HepG2 (cell line): ENCODE measurements at regions not wholly inside any gene's neighbourhood (a gene's known extent, or its start where the extent isn't known, plus 50 kb on each side); places are given as distances from the start of the nearest gene placed in this dataset.

Experiments used
- ATAC-seq: fragments of 200-7000 bp; cut with Tn5 transposase; 3 replicates; pipeline ENCODE4 v1.9.1; 2020; ENCODE audit warnings: mild to moderate bottlenecking, moderate library complexity
- BruUV-seq: library from RNA; stranded (reverse); fragments of 400-500 nt; replicated peaks from 2 replicates; lab custom pipeline; 2021; lab: Mats Ljungman, UMichigan
- CTCF ChIA-PET: fragments of 300-600 bp; formaldehyde crosslinking; extraction: SDS; loops from one replicate; lab custom pipeline; 2021; ENCODE audit warnings: low total read pairs, inconsistent platforms, low intra/inter-chr PET ratio; lab: Yijun Ruan, JAX
- POLR2A ChIA-PET: fragments of 350-600 bp; sonication (Branson Sonifier 250); formaldehyde crosslinking; loops from one replicate; lab custom pipeline; 2020; ENCODE audit warnings: antibody characterized with exemption, inconsistent platforms; lab: Yijun Ruan, JAX
- DNase-seq: peaks from one replicate; pipeline ENCODE4 v3.0.0-alpha.2; 2015; ENCODE audit warnings: low spot score
- FAIRE-seq: peaks from 3 replicates; lab custom pipeline; 2011; peaks lifted over from hg19 to GRCh38; lab: Jason Lieb, UNC
- H2AFZ ChIP-seq: one replicate; pipeline ENCODE4 v1.6.1; 2011; ENCODE audit warnings: low read length, inconsistent platforms
- H3K27ac ChIP-seq: fragments of 300-600 bp; 3 replicates; pipeline ENCODE4 v1.8.0; 2011; ENCODE audit warnings: mixed run types, mild to moderate bottlenecking, mixed read lengths, low read length, inconsistent platforms; ENCODE audit not compliant: insufficient read depth; ENCODE audit errors: extremely low read length
- H3K27me3 ChIP-seq, 2 experiments: fragments of 200-600 bp in 1 of 2; 2 replicates in 1 of 2; 3 replicates in 1 of 2; pipeline versions ENCODE4 v1.6.0 to v1.8.0; 2011; ENCODE audit warnings: low read length in 2 of 2, mild to moderate bottlenecking in 2 of 2, moderate library complexity in 2 of 2, inconsistent platforms in 1 of 2; ENCODE audit not compliant: insufficient read depth in 2 of 2, control insufficient read depth in 1 of 2
- H3K36me3 ChIP-seq, 2 experiments: fragments of 200-600 bp in 1 of 2; replicated peaks in 1 of 2; 2 replicates in 1 of 2; 3 replicates in 1 of 2; pipeline versions ENCODE4 v1.5.1 to v1.8.0; 2011; ENCODE audit warnings: low read length in 2 of 2, inconsistent platforms in 1 of 2; ENCODE audit not compliant: insufficient read depth in 2 of 2, control insufficient read depth in 1 of 2
- H3K4me1 ChIP-seq: 2 replicates; pipeline ENCODE4 v1.5.1; 2012; ENCODE audit warnings: low read length, inconsistent platforms; ENCODE audit not compliant: insufficient read depth
- H3K4me2 ChIP-seq: 2 replicates; pipeline ENCODE4 v1.6.0; 2011; ENCODE audit warnings: low read depth, low read length, inconsistent platforms
- H3K4me3 ChIP-seq, 3 experiments: fragments of 200-600 bp in 1 of 3; sonication (generic), shearing (Covaris generic) in 1 of 3; replicated peaks in 1 of 3; 2 replicates each; pipeline ENCODE4 v1.5.1; 2011 to 2016; ENCODE audit warnings: low read length in 3 of 3, inconsistent platforms in 2 of 3, low read depth in 2 of 3, mild to moderate bottlenecking in 2 of 3, control low read depth in 1 of 3, mixed read lengths in 1 of 3; ENCODE audit not compliant: insufficient read depth in 1 of 3
- H3K79me2 ChIP-seq: one replicate; pipeline ENCODE4 v1.6.1; 2011; ENCODE audit warnings: low read length, inconsistent platforms; ENCODE audit not compliant: insufficient read depth
- H3K9ac ChIP-seq: 2 replicates; pipeline ENCODE4 v1.6.0; 2011; ENCODE audit warnings: mild to moderate bottlenecking, low read depth, low read length, inconsistent platforms; ENCODE audit not compliant: insufficient read depth
- H3K9me3 ChIP-seq: 2 replicates; pipeline ENCODE4 v1.5.1; 2012; ENCODE audit warnings: mild to moderate bottlenecking, low read length
- H4K20me1 ChIP-seq: 2 replicates; pipeline ENCODE4 v1.6.0; 2011; ENCODE audit warnings: inconsistent platforms, mild to moderate bottlenecking, low read length, moderate library complexity; ENCODE audit not compliant: insufficient read depth
- CCDC6 ChIP-seq: sonication (generic); formaldehyde crosslinking; IDR thresholded peaks from 2 replicates; pipeline ENCODE4 v1.8.1; 2022; ENCODE audit warnings: mild to moderate bottlenecking, missing genetic modification reagents, moderate library complexity
- CHD2 ChIP-seq: IDR thresholded peaks from 2 replicates; pipeline ENCODE4 v1.6.1; 2011; ENCODE audit warnings: low read depth, low read length, improper control_type of control experiment
- ELF3 ChIP-seq: IDR thresholded peaks from 2 replicates; pipeline ENCODE4 v1.6.1; 2016; ENCODE audit warnings: missing genetic modification reagents, missing compliant biosample characterization
- ERF ChIP-seq: IDR thresholded peaks from 2 replicates; pipeline ENCODE4 v1.6.1; 2018; ENCODE audit warnings: missing biosample characterization, missing genetic modification reagents
- HOXA9 ChIP-seq: sonication (generic); formaldehyde crosslinking; IDR thresholded peaks from 2 replicates; pipeline ENCODE4 v1.8.1; 2022; ENCODE audit warnings: missing genetic modification reagents, mild to moderate bottlenecking, moderate library complexity, borderline replicate concordance
- MAF1 ChIP-seq: sonication (generic); formaldehyde crosslinking; IDR thresholded peaks from 2 replicates; pipeline ENCODE4 v1.5.0; 2020; ENCODE audit warnings: missing genetic modification reagents, borderline replicate concordance
- U2AF1 ChIP-seq: fragments of 200-400 bp; formaldehyde crosslinking; optimal IDR thresholded peaks from 2 replicates; pipeline ENCODE3; 2017; ENCODE audit warnings: mild to moderate bottlenecking, low read depth, low read length
- ZC3H13 ChIP-seq: sonication (generic); formaldehyde crosslinking; IDR thresholded peaks from 2 replicates; pipeline ENCODE4 v1.8.1; 2023; ENCODE audit warnings: mild to moderate bottlenecking, missing genetic modification reagents, moderate library complexity
- ZFP41 ChIP-seq: sonication (generic); formaldehyde crosslinking; IDR thresholded peaks from 2 replicates; pipeline ENCODE4 v1.4.0; 2020; ENCODE audit warnings: mild to moderate bottlenecking, missing genetic modification reagents, borderline replicate concordance
- ZFYVE20 ChIP-seq: sonication (generic); formaldehyde crosslinking; IDR thresholded peaks from 2 replicates; pipeline ENCODE4 v1.8.0; 2023; ENCODE audit warnings: low read depth, mild to moderate bottlenecking, moderate library complexity, missing genetic modification reagents, borderline replicate concordance
- ZNF17 ChIP-seq: sonication (generic); formaldehyde crosslinking; IDR thresholded peaks from 2 replicates; pipeline ENCODE4 v1.5.0; 2020; ENCODE audit warnings: mild to moderate bottlenecking, missing genetic modification reagents
- ZNF318 ChIP-seq: sonication (generic); formaldehyde crosslinking; IDR thresholded peaks from 2 replicates; pipeline ENCODE4 v1.4.0; 2020; ENCODE audit warnings: mild to moderate bottlenecking, missing genetic modification reagents
- ZNF800 ChIP-seq: sonication (generic); formaldehyde crosslinking; IDR thresholded peaks from 2 replicates; pipeline ENCODE4 v1.4.0; 2020; ENCODE audit warnings: missing genetic modification reagents
- WGBS: methylation state at CpG from one replicate; pipeline ENCODE4 v1.1.6; 2017; ENCODE audit warnings: low lambda C conversion rate; 5-methylcytosine and 5-hydroxymethylcytosine counted together
- in situ Hi-C: cut with HindIII; loops from 2 replicates; pipeline ENCODE4 v1.10.0; 2017; ENCODE audit warnings: low pct_unique_long_range_greater_than_20kb; ENCODE audit not compliant: extremely low pct_ligation_motif_present
- intact Hi-C: fragments of 100-400 bp; cut with micrococcal nuclease; formaldehyde crosslinking; loops from one replicate; pipeline ENCODE4 v1.10.0; 2022; ENCODE audit not compliant: unreplicated experiment
- TF ChIP-seq, protein P1 (sequence below): sonication (generic); formaldehyde crosslinking; IDR thresholded peaks from 2 replicates; pipeline ENCODE4 v1.4.0; 2020; ENCODE audit warnings: missing genetic modification reagents, borderline replicate concordance

- DNase-seq (no peak), ATAC-seq (no peak), FAIRE-seq (no peak)
- 52% methylated on average over 4 of the region's 4 CpGs for WGBS
- Histone ChIP-seq H3K79me2 (no peaks in the 10 kb centered on the region), H3K4me2 (no peak overlapping the region), H3K4me3 (no peak overlapping the region), H3K9ac (no peak overlapping the region), H2AFZ (no peak overlapping the region), H3K9me3 (peaks cover 90% of the 10 kb centered on the region), H3K27ac (no peak overlapping the region), H3K36me3 (no peaks in the 10 kb centered on the region), H4K20me1 (no peaks in the 10 kb centered on the region), H3K4me1 (no peaks in the 10 kb centered on the region), H3K27me3 (no peaks in the 10 kb centered on the region)
- ChIA-PET CTCF (no interaction called here), POLR2A (no interaction called here)
- BruUV-seq, result no TSS peak
- in situ Hi-C loops, result no loop called here
- intact Hi-C loops, result no loop called here
- TF ChIP-seq ELF3 (CRISPR knock-in tag), result no peak
- TF ChIP-seq MAF1 (CRISPR knock-in tag), result no peak
- no peak for TF ChIP-seq ZFYVE20
- TF ChIP-seq CHD2, result no peak
- no peak for TF ChIP-seq CCDC6 (CRISPR knock-in tag)
- TF ChIP-seq ZNF17 (CRISPR knock-in tag), result no peak
- TF ChIP-seq ERF (CRISPR knock-in tag), result no peak
- no peak for TF ChIP-seq U2AF1
- TF ChIP-seq, protein P1, sequence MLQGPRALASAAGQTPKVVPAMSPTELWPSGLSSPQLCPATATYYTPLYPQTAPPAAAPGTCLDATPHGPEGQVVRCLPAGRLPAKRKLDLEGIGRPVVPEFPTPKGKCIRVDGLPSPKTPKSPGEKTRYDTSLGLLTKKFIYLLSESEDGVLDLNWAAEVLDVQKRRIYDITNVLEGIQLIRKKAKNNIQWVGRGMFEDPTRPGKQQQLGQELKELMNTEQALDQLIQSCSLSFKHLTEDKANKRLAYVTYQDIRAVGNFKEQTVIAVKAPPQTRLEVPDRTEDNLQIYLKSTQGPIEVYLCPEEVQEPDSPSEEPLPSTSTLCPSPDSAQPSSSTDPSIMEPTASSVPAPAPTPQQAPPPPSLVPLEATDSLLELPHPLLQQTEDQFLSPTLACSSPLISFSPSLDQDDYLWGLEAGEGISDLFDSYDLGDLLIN, result no peak
- TF ChIP-seq ZFP41 (CRISPR knock-in tag), result no peak
- no peak for TF ChIP-seq ZNF800 (CRISPR knock-in tag)
- TF ChIP-seq ZC3H13, result no peak
- no peak for TF ChIP-seq HOXA9
- TF ChIP-seq ZNF318 (CRISPR knock-in tag), result no peak
These were observed 788.3 kb downstream of the UQCRFS1 start for GRCh38 chr19:28424662-28425045.
